ENCODE measurements at regions not wholly inside any gene's neighbourhood (a gene's known extent, or its start where the extent isn't known, plus 50 kb on each side); places are given as distances from the start of the nearest gene placed in this dataset.

- no CpG with 5 or more reads among the region's 2 CpGs for WGBS (ENCODE audit: extremely low coverage, insufficient coverage, insufficient read length)
- Histone ChIP-seq H3K36me3 (ENCODE audit: control insufficient read depth in 1 of 2, insufficient read depth in 2 of 2, low read length in 2 of 2) (no peaks in the 10 kb centered on the region), H3K14ac (ENCODE audit: low read length) (no peak overlapping the region), H3K27me3 (ENCODE audit: insufficient read depth, low read length) (no peaks in the 10 kb centered on the region), H3K4me3 (ENCODE audit: low read depth, low read length) (no peak overlapping the region), H2AFZ (ENCODE audit: insufficient read depth, low read length, poor library complexity) (no peak overlapping the region), H2AK5ac (ENCODE audit: low read length) (no peak overlapping the region), H3K4me1 (ENCODE audit: control insufficient read depth in 1 of 2, insufficient read depth in 2 of 2, low read length in 2 of 2) (no peaks in the 10 kb centered on the region), H3K23ac (ENCODE audit: low read length) (no peak overlapping the region), H4K12ac (ENCODE audit: low read depth, low read length) (no peak overlapping the region), H3K9ac (ENCODE audit: low read length) (no peak overlapping the region), H4K8ac (ENCODE audit: low read depth, low read length) (no peak overlapping the region), H4K91ac (ENCODE audit: low read depth, low read length) (no peak overlapping the region), H3K9me3 (ENCODE audit: insufficient read depth, low read depth, low read length) (no peaks in the 10 kb centered on the region), H3K18ac (ENCODE audit: low read length) (no peak overlapping the region), H2BK12ac (ENCODE audit: low read length) (no peak overlapping the region), H2BK5ac (ENCODE audit: low read depth, low read length, poor library complexity) (no peak overlapping the region), H3K79me2 (ENCODE audit: control insufficient read depth, insufficient read depth, low read length, poor library complexity) (no peaks in the 10 kb centered on the region), H2BK120ac (ENCODE audit: insufficient read depth, low read length, poor library complexity) (no peak overlapping the region), H3K79me1 (ENCODE audit: low read length) (no peaks in the 10 kb centered on the region), H3K4ac (ENCODE audit: low read depth, low read length) (no peak overlapping the region), H3K4me2 (ENCODE audit: low read length) (no peak overlapping the region), H3K27ac (ENCODE audit: low read depth, low read length) (no peak overlapping the region)
- DNase-seq: no peak
Observed at GRCh38 chr5:162227075-162227474, 159.5 kb downstream of the GABRG2 start.

GRCh38 chr5:162230348-162230747 lies 162.8 kb downstream of the GABRG2 start:
- Histone ChIP-seq H2AK5ac (ENCODE audit: low read length) (no peak overlapping the region), H3K4ac (ENCODE audit: low read depth, low read length) (no peak overlapping the region), H2BK12ac (ENCODE audit: low read length) (no peak overlapping the region), H4K91ac (ENCODE audit: low read depth, low read length) (no peak overlapping the region), H3K36me3 (ENCODE audit: control insufficient read depth in 1 of 2, insufficient read depth in 2 of 2, low read length in 2 of 2) (no peaks in the 10 kb centered on the region), H3K18ac (ENCODE audit: low read length) (no peak overlapping the region), H3K27me3 (ENCODE audit: insufficient read depth, low read length) (no peaks in the 10 kb centered on the region), H3K4me2 (ENCODE audit: low read length) (no peak overlapping the region), H3K9me3 (ENCODE audit: insufficient read depth, low read depth, low read length) (no peaks in the 10 kb centered on the region), H3K4me3 (ENCODE audit: low read depth, low read length) (no peak overlapping the region), H3K27ac (ENCODE audit: low read depth, low read length) (no peak overlapping the region), H4K12ac (ENCODE audit: low read depth, low read length) (no peak overlapping the region), H3K79me2 (ENCODE audit: control insufficient read depth, insufficient read depth, low read length, poor library complexity) (no peaks in the 10 kb centered on the region), H3K79me1 (ENCODE audit: low read length) (no peaks in the 10 kb centered on the region), H4K8ac (ENCODE audit: low read depth, low read length) (no peak overlapping the region), H2BK5ac (ENCODE audit: low read depth, low read length, poor library complexity) (no peak overlapping the region), H3K23ac (ENCODE audit: low read length) (no peak overlapping the region), H3K9ac (ENCODE audit: low read length) (no peak overlapping the region), H3K4me1 (ENCODE audit: control insufficient read depth in 1 of 2, insufficient read depth in 2 of 2, low read length in 2 of 2) (no peaks in the 10 kb centered on the region), H2AFZ (ENCODE audit: insufficient read depth, low read length, poor library complexity) (no peak overlapping the region), H2BK120ac (ENCODE audit: insufficient read depth, low read length, poor library complexity) (no peak overlapping the region), H3K14ac (ENCODE audit: low read length) (no peak overlapping the region)
- no CpG with 5 or more reads among the region's 3 CpGs for WGBS (ENCODE audit: extremely low coverage, insufficient coverage, insufficient read length)
- peak; percentile 7 to 39 for DNase-seq

DNA sequence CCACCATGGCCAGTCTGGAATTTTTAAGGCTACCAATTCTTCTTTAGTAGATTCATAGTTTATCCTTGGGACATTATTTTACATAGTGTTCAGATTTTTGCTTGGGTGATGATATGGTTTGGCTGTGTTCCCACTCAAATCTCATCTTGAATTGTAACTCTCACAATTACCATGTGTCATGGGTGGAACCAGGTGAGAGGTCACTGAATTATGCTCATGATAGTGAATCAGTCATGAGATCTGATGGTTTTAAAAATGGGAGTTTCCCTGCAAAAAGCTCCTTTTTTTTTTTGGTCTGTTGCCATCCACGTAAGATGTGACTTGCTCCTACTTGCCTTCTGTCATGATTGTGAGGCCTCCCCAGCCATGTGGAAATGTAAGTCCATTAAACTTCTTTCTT lies 163.9 kb downstream of the GABRG2 start:
- Histone ChIP-seq H2BK12ac (ENCODE audit: low read length) (no peak overlapping the region), H3K4me2 (ENCODE audit: low read length) (no peak overlapping the region)
- WGBS (ENCODE audit: extremely low coverage, insufficient coverage, insufficient read length): no CpG with 5 or more reads among the region's 1 CpG

GRCh38 chr5:162240734-162241133 lies 173.2 kb downstream of the GABRG2 start:
- Histone ChIP-seq H3K27me3 (ENCODE audit: insufficient read depth, low read length) (no peaks in the 10 kb centered on the region), H2AK5ac (ENCODE audit: low read length) (no peak overlapping the region), H3K18ac (ENCODE audit: low read length) (no peak overlapping the region), H2AFZ (ENCODE audit: insufficient read depth, low read length, poor library complexity) (no peak overlapping the region), H3K14ac (ENCODE audit: low read length) (no peak overlapping the region), H2BK5ac (ENCODE audit: low read depth, low read length, poor library complexity) (no peak overlapping the region), H3K4me1 (ENCODE audit: control insufficient read depth in 1 of 2, insufficient read depth in 2 of 2, low read length in 2 of 2) (no peaks in the 10 kb centered on the region), H3K79me1 (ENCODE audit: low read length) (no peaks in the 10 kb centered on the region), H3K4me3 (ENCODE audit: low read depth, low read length) (no peak overlapping the region), H3K79me2 (ENCODE audit: control insufficient read depth, insufficient read depth, low read length, poor library complexity) (no peaks in the 10 kb centered on the region), H3K23ac (ENCODE audit: low read length) (no peak overlapping the region), H2BK12ac (ENCODE audit: low read length) (no peak overlapping the region), H2BK120ac (ENCODE audit: insufficient read depth, low read length, poor library complexity) (no peak overlapping the region), H3K27ac (ENCODE audit: low read depth, low read length) (no peak overlapping the region), H4K91ac (ENCODE audit: low read depth, low read length) (no peak overlapping the region), H4K8ac (ENCODE audit: low read depth, low read length) (no peak overlapping the region), H3K9me3 (ENCODE audit: insufficient read depth, low read depth, low read length) (peaks cover 5% of the 10 kb centered on the region), H3K9ac (ENCODE audit: low read length) (no peak overlapping the region), H3K4ac (ENCODE audit: low read depth, low read length) (no peak overlapping the region), H3K36me3 (ENCODE audit: control insufficient read depth in 1 of 2, insufficient read depth in 2 of 2, low read length in 2 of 2) (no peaks in the 10 kb centered on the region), H3K4me2 (ENCODE audit: low read length) (no peak overlapping the region), H4K12ac (ENCODE audit: low read depth, low read length) (no peak overlapping the region)
- no peak for DNase-seq

More for the DNA sequence above, 163.9 kb downstream of the GABRG2 start:
- H3K4ac ChIP-seq (ENCODE audit: low read depth, low read length): no peak overlapping the region
- H3K79me1 ChIP-seq (ENCODE audit: low read length): no peaks in the 10 kb centered on the region
- no peak overlapping the region for H3K14ac ChIP-seq (ENCODE audit: low read length)
- H4K91ac ChIP-seq (ENCODE audit: low read depth, low read length): no peak overlapping the region
- no peak overlapping the region for H2BK120ac ChIP-seq (ENCODE audit: insufficient read depth, low read length, poor library complexity)
- H4K8ac ChIP-seq (ENCODE audit: low read depth, low read length): no peak overlapping the region
- no peak overlapping the region for H3K23ac ChIP-seq (ENCODE audit: low read length)
- H3K79me2 ChIP-seq (ENCODE audit: control insufficient read depth, insufficient read depth, low read length, poor library complexity): no peaks in the 10 kb centered on the region
- no peak overlapping the region for H3K4me3 ChIP-seq (ENCODE audit: low read depth, low read length)
- no peaks in the 10 kb centered on the region for H3K27me3 ChIP-seq (ENCODE audit: insufficient read depth, low read length)
- no peak overlapping the region for H2BK5ac ChIP-seq (ENCODE audit: low read depth, low read length, poor library complexity)
- no peaks in the 10 kb centered on the region for H3K4me1 ChIP-seq (ENCODE audit: control insufficient read depth in 1 of 2, insufficient read depth in 2 of 2, low read length in 2 of 2)
- no peak overlapping the region for H4K12ac ChIP-seq (ENCODE audit: low read depth, low read length)
- H2AFZ ChIP-seq (ENCODE audit: insufficient read depth, low read length, poor library complexity): no peak overlapping the region
- H3K36me3 ChIP-seq (ENCODE audit: control insufficient read depth in 1 of 2, insufficient read depth in 2 of 2, low read length in 2 of 2): no peaks in the 10 kb centered on the region
- H2AK5ac ChIP-seq (ENCODE audit: low read length): no peak overlapping the region
- no peak overlapping the region for H3K18ac ChIP-seq (ENCODE audit: low read length)
- peaks cover 2% of the 10 kb centered on the region for H3K9me3 ChIP-seq (ENCODE audit: insufficient read depth, low read depth, low read length)
- no peak overlapping the region for H3K27ac ChIP-seq (ENCODE audit: low read depth, low read length)
- H3K9ac ChIP-seq (ENCODE audit: low read length): no peak overlapping the region
- DNase-seq: no peak

GRCh38 chr5:162242416-162242815 lies 174.8 kb downstream of the GABRG2 start:
- Histone ChIP-seq H3K4ac (ENCODE audit: low read depth, low read length) (no peak overlapping the region), H4K8ac (ENCODE audit: low read depth, low read length) (no peak overlapping the region), H3K79me2 (ENCODE audit: control insufficient read depth, insufficient read depth, low read length, poor library complexity) (no peaks in the 10 kb centered on the region), H3K9me3 (ENCODE audit: insufficient read depth, low read depth, low read length) (no peaks in the 10 kb centered on the region), H2BK12ac (ENCODE audit: low read length) (no peak overlapping the region), H2BK5ac (ENCODE audit: low read depth, low read length, poor library complexity) (no peak overlapping the region), H4K12ac (ENCODE audit: low read depth, low read length) (no peak overlapping the region), H4K91ac (ENCODE audit: low read depth, low read length) (no peak overlapping the region), H3K36me3 (ENCODE audit: control insufficient read depth in 1 of 2, insufficient read depth in 2 of 2, low read length in 2 of 2) (no peaks in the 10 kb centered on the region), H3K23ac (ENCODE audit: low read length) (no peak overlapping the region), H3K27me3 (ENCODE audit: insufficient read depth, low read length) (no peaks in the 10 kb centered on the region), H3K79me1 (ENCODE audit: low read length) (no peaks in the 10 kb centered on the region), H3K14ac (ENCODE audit: low read length) (no peak overlapping the region), H2BK120ac (ENCODE audit: insufficient read depth, low read length, poor library complexity) (no peak overlapping the region), H3K27ac (ENCODE audit: low read depth, low read length) (no peak overlapping the region), H3K18ac (ENCODE audit: low read length) (no peak overlapping the region), H3K4me3 (ENCODE audit: low read depth, low read length) (no peak overlapping the region), H3K9ac (ENCODE audit: low read length) (no peak overlapping the region), H2AFZ (ENCODE audit: insufficient read depth, low read length, poor library complexity) (no peak overlapping the region), H2AK5ac (ENCODE audit: low read length) (no peak overlapping the region), H3K4me2 (ENCODE audit: low read length) (no peak overlapping the region), H3K4me1 (ENCODE audit: control insufficient read depth in 1 of 2, insufficient read depth in 2 of 2, low read length in 2 of 2) (no peaks in the 10 kb centered on the region)
- no peak for DNase-seq
